NCI-H2227 (cell line): ENCODE measurements at regions not wholly inside any gene's neighbourhood (a gene's known extent, or its start where the extent isn't known, plus 50 kb on each side); places are given as distances from the start of the nearest gene placed in this dataset.

ENCODE experiments used
- DNase-seq: peaks from one replicate; lab custom pipeline; 2025; ENCODE audit not compliant: unreplicated experiment; lab: John Stamatoyannopoulos, UW

- no peak for DNase-seq
These were observed 439.6 kb downstream of the CDH8 start for GRCh38 chr16:61596655-61597054.

- DNase-seq = no peak
These were observed 440.6 kb downstream of the CDH8 start for GRCh38 chr16:61595605-61596004.

GRCh38 chr16:61590577-61590976, 445.7 kb downstream of the CDH8 start:
- peak; percentile 34 for DNase-seq

GRCh38 chr16:61587526-61587925, 448.7 kb downstream of the CDH8 start:
- DNase-seq = no peak

- no peak for DNase-seq
These were observed 454.7 kb downstream of the CDH8 start for GRCh38 chr16:61581417-61582046.

- DNase-seq = no peak
These were observed 455.7 kb downstream of the CDH8 start for GRCh38 chr16:61580579-61580978.

- DNase-seq = no peak
These were observed 457.0 kb downstream of the CDH8 start for GRCh38 chr16:61579195-61579594.

GRCh38 chr16:61576476-61576875, 459.8 kb downstream of the CDH8 start:
- no peak for DNase-seq

- DNase-seq = no peak
These were observed 460.6 kb downstream of the CDH8 start for GRCh38 chr16:61575617-61576016.

GRCh38 chr16:61569028-61569427, 467.2 kb downstream of the CDH8 start:
- DNase-seq = no peak

GRCh38 chr16:61564716-61565115, 471.5 kb downstream of the CDH8 start:
- DNase-seq = no peak

GRCh38 chr16:61555718-61556441, 480.4 kb downstream of the CDH8 start:
- DNase-seq = no peak

- DNase-seq = no peak
These were observed 486.9 kb downstream of the CDH8 start for GRCh38 chr16:61549327-61549726.

GRCh38 chr16:61547626-61548025, 488.6 kb downstream of the CDH8 start:
- DNase-seq = no peak

- DNase-seq = no peak
These were observed 492.1 kb downstream of the CDH8 start for GRCh38 chr16:61544165-61544564.

GRCh38 chr16:61540216-61540615, 496.0 kb downstream of the CDH8 start:
- no peak for DNase-seq

- no peak for DNase-seq
These were observed 505.5 kb downstream of the CDH8 start for GRCh38 chr16:61530697-61531096.

- no peak for DNase-seq
These were observed 535.4 kb downstream of the CDH8 start for GRCh38 chr16:61500851-61501250.

GRCh38 chr16:61480250-61480649, 556.0 kb downstream of the CDH8 start:
- no peak for DNase-seq

- no peak for DNase-seq
These were observed 564.5 kb downstream of the CDH8 start for GRCh38 chr16:61471737-61472136.

- DNase-seq = no peak
These were observed 565.2 kb downstream of the CDH8 start for GRCh38 chr16:61471023-61471422.

- DNase-seq = no peak
These were observed 571.0 kb downstream of the CDH8 start for GRCh38 chr16:61465285-61465684.

- no peak for DNase-seq
These were observed 576.2 kb downstream of the CDH8 start for GRCh38 chr16:61460020-61460419.
